Heart right ventricle (tissue), 16 donors: ENCODE measurements at regions not wholly inside any gene's neighbourhood (a gene's known extent, or its start where the extent isn't known, plus 50 kb on each side); places are given as distances from the start of the nearest gene placed in this dataset.

Source experiments
- ATAC-seq, 8 donors: fragments of 200-7000 bp; cut with Tn5 transposase; one replicate each; pipeline ENCODE4 v1.9.1; 2020; ENCODE audit warnings: mild to moderate bottlenecking in 8 of 8, moderate library complexity in 8 of 8, moderate number of reproducible peaks in 1 of 8
- DNase-seq, 2 donors: peaks; one replicate each; pipeline ENCODE4 v3.0.0-alpha.2; 2020
- H3K27ac ChIP-seq, 10 donors: fragments of 200-600 bp; sonication (generic) in 2 of 10; one replicate each; pipeline versions ENCODE4 v1.5.0 to v1.8.0; 2020 to 2022; ENCODE audit warnings: mild to moderate bottlenecking in 3 of 10
- H3K27me3 ChIP-seq, 7 donors: fragments of 200-600 bp; one replicate each; pipeline ENCODE4 v1.8.0; 2021 to 2022; ENCODE audit warnings: mild to moderate bottlenecking in 2 of 7
- H3K36me3 ChIP-seq, 9 donors: fragments of 200-600 bp; sonication (generic) in 1 of 9; one replicate each; pipeline versions ENCODE4 v1.5.0 to v1.8.0; 2020 to 2022; ENCODE audit warnings: mild to moderate bottlenecking in 2 of 9
- H3K4me1 ChIP-seq, 9 donors: fragments of 200-600 bp; sonication (generic) in 1 of 9; one replicate each; pipeline versions ENCODE4 v1.5.0 to v1.8.0; 2020 to 2022; ENCODE audit warnings: mild to moderate bottlenecking in 4 of 9
- H3K4me3 ChIP-seq, 10 donors: fragments of 200-600 bp; sonication (generic) in 2 of 10; one replicate each; pipeline versions ENCODE4 v1.5.0 to v1.8.0; 2020 to 2022; ENCODE audit warnings: mild to moderate bottlenecking in 7 of 10, moderate library complexity in 2 of 10
- H3K9me3 ChIP-seq, 11 donors: fragments of 200-600 bp in 10 of 11; sonication (generic) in 2 of 11; one replicate each; pipeline versions ENCODE4 v1.5.0 to v1.8.0; 2013 to 2022; ENCODE audit warnings: mild to moderate bottlenecking in 2 of 11, control low read depth in 1 of 11, moderate library complexity in 1 of 11
- CTCF ChIP-seq, 9 donors: fragments of 200-600 bp; sonication (generic) in 2 of 9; IDR thresholded peaks; one replicate each; pipeline versions ENCODE4 v1.5.0 to v1.8.0; 2021 to 2022; ENCODE audit warnings: antibody characterized with exemption in 9 of 9, mild to moderate bottlenecking in 5 of 9, moderate library complexity in 1 of 9
- WGBS, 2 donors: extraction: QIAGEN DNeasy Blood & Tissue Kit; methylation state at CpG; one replicate each; pipeline ENCODE4 v1.1.7; 2013; ENCODE audit warnings: inconsistent platforms in 1 of 2; 5-methylcytosine and 5-hydroxymethylcytosine counted together
- intact Hi-C, 10 donors: fragments of 100-400 bp; cut with DNase I; formaldehyde crosslinking; loops; one replicate each; pipeline versions ENCODE4 v1.11.1 to v1.14.2; 2022
- donor health status: Arrhythmogenic right ventricular cardiomyopathy.
- donor health status: ischemic (EF 13 %, LVEDD 7.1; RV severe dilation, severe dysfunction).
- donor health status: healthy with polysubstance abuse.
- donor health status: DM: no; HTN: yes; CAD: no.
- donor health status: DM: no; HTN: no; CAD: no.
- donor health status: ischemic (EF 25% LVEDD 6.9; RV normal size, moderate dysfunction).
- donor health status: ischemic (EF 25% LVEDD 5.7; RV mildly dilated, moderate dysfunction).
- donor health status: healthy.
- donor health status: DM: yes; HTN: yes; CAD: no.
- donor health status: Ischemic cardiomyopathy.
- donor health status: ischemic (EF 35%, LVEDD 5.7; RV mildly dilated, moderate dysfunction).
- donor health status: nonischemic (EF 11% LVEDD 7.7; RV severe dilation, severe dysfunction).
- donor health status: DM: yes; HTN: yes; CAD: no.
- donor health status: PGD.
- donor health status: ischemic (EF 29% LVEDD 5.4; RV normal size, mild dysfunction).
- donor health status: nonischemic (EF 23%, LVEDD 6.1; RV moderate dilation, normal function).

DNA sequence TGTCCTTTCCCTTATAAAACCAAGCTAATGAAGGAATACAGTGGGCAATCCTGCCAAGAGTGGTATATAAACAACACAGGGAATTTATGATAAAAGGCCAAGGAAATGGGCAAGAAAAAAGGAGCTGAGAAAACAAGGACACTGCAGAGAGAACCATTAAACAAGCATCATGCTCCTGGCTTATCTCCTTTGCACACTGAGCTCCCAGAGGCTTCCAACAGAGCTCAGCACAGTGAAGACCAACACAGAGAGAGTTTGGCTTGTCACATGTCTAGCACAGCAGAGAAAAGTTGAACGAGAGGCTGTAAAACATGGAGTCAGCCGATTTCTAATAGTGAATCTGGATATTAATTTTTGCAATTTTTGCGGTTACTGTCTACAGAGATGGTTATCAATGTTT lies 68.0 kb upstream of the KLF7 start:
- no peak for TF ChIP-seq CTCF (IDR thresholded peaks at IDR 0.05)
- intact Hi-C loops = no loop called here

DNA sequence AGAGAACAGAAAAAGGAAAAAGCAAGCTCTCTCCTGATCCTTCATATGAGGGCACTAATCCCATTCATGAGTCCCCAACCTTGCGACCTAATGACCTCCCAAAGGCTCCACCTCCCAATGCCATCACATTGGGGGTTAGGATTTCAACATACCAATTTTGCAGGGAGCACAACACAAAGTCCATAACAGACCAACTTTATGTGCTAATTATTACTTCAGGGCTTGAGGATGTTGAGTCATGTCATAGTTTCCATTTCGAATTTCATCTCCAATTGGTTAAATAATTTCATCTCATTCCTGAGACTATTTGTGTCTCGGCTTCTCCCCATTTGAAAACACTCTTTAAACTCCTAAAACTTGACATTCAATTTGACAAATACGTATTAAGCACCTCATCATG lies 69.9 kb upstream of the KLF7 start:
- intact Hi-C loops = no loop called here
- H3K36me3 ChIP-seq = no peaks in the 10 kb centered on the region
- H3K27me3 ChIP-seq = no peaks in the 10 kb centered on the region
- H3K27ac ChIP-seq = peak overlapping the region in 2 of 10 donors; percentile 30 to 72
- H3K4me3 ChIP-seq = no peak overlapping the region
- no peak for DNase-seq
- no peaks in the 10 kb centered on the region for H3K9me3 ChIP-seq
- 91 to 93% methylated on average over 4 of the region's 4 CpGs for WGBS, 2 donors
- H3K4me1 ChIP-seq = peaks cover 4 to 60% (median 17%) of the 10 kb centered on the region in 9 donors
- TF ChIP-seq CTCF (IDR thresholded peaks at IDR 0.05) = no peak
- no peak for ATAC-seq

More for the DNA sequence above, 68.0 kb upstream of the KLF7 start:
- no peak for ATAC-seq
- no peaks in the 10 kb centered on the region for H3K9me3 ChIP-seq
- no peak for DNase-seq
- peaks cover 0 to 47% (median 4%) of the 10 kb centered on the region in 9 donors for H3K4me1 ChIP-seq
- H3K36me3 ChIP-seq = no peaks in the 10 kb centered on the region
- H3K27me3 ChIP-seq = no peaks in the 10 kb centered on the region
- WGBS, 2 donors = 43 to 65% methylated on average over 3 of the region's 3 CpGs
- no peak overlapping the region for H3K27ac ChIP-seq
- H3K4me3 ChIP-seq = no peak overlapping the region

GRCh38 chr2:207236156-207236935 lies 70.6 kb upstream of the KLF7 start:
- H3K27me3 ChIP-seq = no peaks in the 10 kb centered on the region
- H3K9me3 ChIP-seq = no peaks in the 10 kb centered on the region
- WGBS, 2 donors = 67 to 89% methylated on average over 2 of the region's 2 CpGs
- peaks cover 4 to 57% (median 17%) of the 10 kb centered on the region in 9 donors for H3K4me1 ChIP-seq
- TF ChIP-seq CTCF (IDR thresholded peaks at IDR 0.05) = no peak
- no peaks in the 10 kb centered on the region for H3K36me3 ChIP-seq
- H3K4me3 ChIP-seq = no peak overlapping the region
- intact Hi-C loops = no loop called here
- ATAC-seq = peak in 6 of 8 donors; percentile 43 to 68 (median 52)
- peak overlapping the region in 2 of 10 donors; percentile 30 to 84 for H3K27ac ChIP-seq
- DNase-seq = no peak

GRCh38 chr2:207238831-207239701 lies 73.3 kb upstream of the KLF7 start:
- DNase-seq (peak in 1 of 2 donors; percentile 31), ATAC-seq (peak; percentile 61 to 93 (median 82))
- H3K27ac ChIP-seq = peak overlapping the region in 8 of 10 donors; percentile 2 to 84 (median 13)
- no peaks in the 10 kb centered on the region for H3K9me3 ChIP-seq
- no peak overlapping the region for H3K4me3 ChIP-seq
- peaks cover 4 to 51% (median 17%) of the 10 kb centered on the region in 9 donors for H3K4me1 ChIP-seq
- no peaks in the 10 kb centered on the region for H3K27me3 ChIP-seq
- intact Hi-C loops = no loop called here
- TF ChIP-seq CTCF (IDR thresholded peaks at IDR 0.05) = no peak
- WGBS, 2 donors = 64 to 74% methylated on average over 7 of the region's 7 CpGs
- H3K36me3 ChIP-seq = no peaks in the 10 kb centered on the region
